Ectodermal cell (in vitro differentiated cells): ENCODE measurements at regions not wholly inside any gene's neighbourhood (a gene's known extent, or its start where the extent isn't known, plus 50 kb on each side); places are given as distances from the start of the nearest gene placed in this dataset.
"Not testable (repeated sequence)": the region's sequence is repeated elsewhere in the genome, so short reads cannot be mapped to it uniquely, and the experiment has no call there.

Experiments used
- H3K27ac ChIP-seq: 2 replicates; pipeline ENCODE4 v1.7.0; 2013; ENCODE audit warnings: mild to moderate bottlenecking, low read depth, low read length; ENCODE audit not compliant: insufficient read depth, poor library complexity, severe bottlenecking
- H3K27me3 ChIP-seq: 2 replicates; pipeline ENCODE4 v1.7.0; 2013; ENCODE audit warnings: mild to moderate bottlenecking, low read length; ENCODE audit not compliant: insufficient read depth, control insufficient read depth, poor library complexity, severe bottlenecking
- H3K36me3 ChIP-seq: one replicate; pipeline ENCODE4 v1.7.0; 2013; ENCODE audit warnings: low read length; ENCODE audit not compliant: control insufficient read depth, insufficient read depth
- H3K4me1 ChIP-seq: one replicate; pipeline ENCODE4 v1.7.0; 2013; ENCODE audit warnings: low read length; ENCODE audit not compliant: control insufficient read depth, insufficient read depth
- H3K4me3 ChIP-seq: 2 replicates; pipeline ENCODE4 v1.7.0; 2013; ENCODE audit warnings: low read depth, low read length, control low read depth; ENCODE audit not compliant: insufficient read depth
- H3K9me3 ChIP-seq: 2 replicates; pipeline ENCODE4 v1.7.0; 2013; ENCODE audit warnings: mild to moderate bottlenecking, low read length, moderate library complexity; ENCODE audit not compliant: control insufficient read depth
- WGBS, 2 experiments: methylation state at CpG; one replicate each; pipeline ENCODE4 v1.1.7; 2013; ENCODE audit warnings: missing lambda C conversion rate in 2 of 2; 5-methylcytosine and 5-hydroxymethylcytosine counted together

GRCh38 chr10:15921423-15921945, 61.2 kb upstream of the MINDY3 start:
- H3K9me3 ChIP-seq = not testable (repeated sequence)

GRCh38 chr10:15931376-15931775, 71.1 kb upstream of the MINDY3 start:
- H3K36me3 ChIP-seq = no peaks in the 10 kb centered on the region
- 94 to 97% methylated on average over 5 of the region's 5 CpGs for WGBS, 2 experiments

More at GRCh38 chr10:15921423-15921945, 61.2 kb upstream of the MINDY3 start:
- H3K36me3 ChIP-seq, H3K27ac ChIP-seq, H3K27me3 ChIP-seq, H3K4me3 ChIP-seq, H3K4me1 ChIP-seq: not testable (repeated sequence)
- WGBS, 2 experiments = 89 to 92% methylated on average over 23 to 28 of the region's 28 CpGs

GRCh38 chr10:15939543-15939942, 79.2 kb upstream of the MINDY3 start:
- not testable (repeated sequence) for H3K9me3 ChIP-seq, H3K36me3 ChIP-seq, H3K27ac ChIP-seq, H3K4me3 ChIP-seq, H3K27me3 ChIP-seq, H3K4me1 ChIP-seq
- WGBS, 2 experiments = 84 to 89% methylated on average over 6 of the region's 6 CpGs

More at GRCh38 chr10:15931376-15931775, 71.1 kb upstream of the MINDY3 start:
- Histone ChIP-seq H3K4me3 (no peak overlapping the region), H3K4me1 (no peaks in the 10 kb centered on the region), H3K27ac (no peak overlapping the region), H3K27me3 (no peaks in the 10 kb centered on the region), H3K9me3 (no peaks in the 10 kb centered on the region)

- Histone ChIP-seq H3K4me3 (no peak overlapping the region), H3K4me1 (no peaks in the 10 kb centered on the region), H3K27ac (no peak overlapping the region), H3K9me3 (no peaks in the 10 kb centered on the region), H3K36me3 (no peaks in the 10 kb centered on the region), H3K27me3 (no peaks in the 10 kb centered on the region)
- WGBS, 2 experiments = 81 to 91% methylated on average over 1 of the region's 1 CpG
Observed at GRCh38 chr10:15943426-15943825, 83.1 kb upstream of the MINDY3 start.

GRCh38 chr10:15954188-15954587, 93.9 kb upstream of the MINDY3 start:
- H3K4me1 ChIP-seq = no peaks in the 10 kb centered on the region
- H3K9me3 ChIP-seq = no peaks in the 10 kb centered on the region
- WGBS, 2 experiments = 95 to 98% methylated on average over 4 of the region's 4 CpGs

GRCh38 chr10:15960277-15960676, 100.0 kb upstream of the MINDY3 start:
- Histone ChIP-seq H3K4me3 (no peak overlapping the region), H3K9me3 (no peaks in the 10 kb centered on the region), H3K36me3 (no peaks in the 10 kb centered on the region), H3K27ac (no peak overlapping the region), H3K27me3 (no peaks in the 10 kb centered on the region), H3K4me1 (no peaks in the 10 kb centered on the region)
- WGBS, 2 experiments = 91 to 95% methylated on average over 5 of the region's 5 CpGs

More at GRCh38 chr10:15954188-15954587, 93.9 kb upstream of the MINDY3 start:
- no peaks in the 10 kb centered on the region for H3K36me3 ChIP-seq
- no peak overlapping the region for H3K4me3 ChIP-seq
- H3K27ac ChIP-seq = no peak overlapping the region
- H3K27me3 ChIP-seq = no peaks in the 10 kb centered on the region

- not testable (repeated sequence) for H3K4me3 ChIP-seq
Observed at GRCh38 chr10:15972736-15973135, 112.4 kb upstream of the MINDY3 start.

GRCh38 chr10:15985690-15986089, 125.4 kb upstream of the MINDY3 start:
- Histone ChIP-seq H3K4me3 (no peak overlapping the region), H3K9me3 (no peaks in the 10 kb centered on the region), H3K27me3 (no peaks in the 10 kb centered on the region), H3K36me3 (no peaks in the 10 kb centered on the region), H3K4me1 (no peaks in the 10 kb centered on the region), H3K27ac (no peak overlapping the region)
- WGBS, 2 experiments = 85 to 94% methylated on average over 4 of the region's 4 CpGs

More at GRCh38 chr10:15972736-15973135, 112.4 kb upstream of the MINDY3 start:
- H3K4me1 ChIP-seq, H3K36me3 ChIP-seq, H3K27me3 ChIP-seq, H3K9me3 ChIP-seq, H3K27ac ChIP-seq: not testable (repeated sequence)
- WGBS, 2 experiments = 89 to 95% methylated on average over 5 of the region's 5 CpGs

GRCh38 chr10:15990535-15991129, 130.3 kb upstream of the MINDY3 start:
- H3K27ac ChIP-seq = no peak overlapping the region
- no peaks in the 10 kb centered on the region for H3K27me3 ChIP-seq
- 82 to 83% methylated on average over 11 of the region's 11 CpGs for WGBS, 2 experiments
- no peaks in the 10 kb centered on the region for H3K36me3 ChIP-seq
- H3K4me3 ChIP-seq = no peak overlapping the region
- H3K4me1 ChIP-seq = no peaks in the 10 kb centered on the region
- no peaks in the 10 kb centered on the region for H3K9me3 ChIP-seq

- WGBS, 2 experiments = 92 to 96% methylated on average over 4 of the region's 4 CpGs
- Histone ChIP-seq H3K9me3 (no peaks in the 10 kb centered on the region), H3K27ac (no peak overlapping the region), H3K4me3 (no peak overlapping the region), H3K27me3 (no peaks in the 10 kb centered on the region), H3K4me1 (no peaks in the 10 kb centered on the region), H3K36me3 (no peaks in the 10 kb centered on the region)
Observed at GRCh38 chr10:15997313-15997712, 137.0 kb upstream of the MINDY3 start.
